IMR-90 (cell line): ENCODE measurements at regions not wholly inside any gene's neighbourhood (a gene's known extent, or its start where the extent isn't known, plus 50 kb on each side); places are given as distances from the start of the nearest gene placed in this dataset.

Experiments
- ATAC-seq: fragments of 200-7000 bp; cut with Tn5 transposase; 2 replicates; pipeline ENCODE4 v1.9.1; 2020; ENCODE audit warnings: low read depth, mild to moderate bottlenecking, moderate library complexity
- BruUV-seq: library from RNA; stranded (reverse); fragments of 400-500 nt; replicated peaks from 2 replicates; lab custom pipeline; 2021; lab: Mats Ljungman, UMichigan
- CTCF ChIA-PET: fragments of 300-600 bp; formaldehyde crosslinking; extraction: SDS; loops from one replicate; lab custom pipeline; 2021; ENCODE audit warnings: antibody characterized with exemption; lab: Yijun Ruan, JAX
- POLR2A ChIA-PET: fragments of 300-600 bp; sonication (Branson Sonifier 250); formaldehyde crosslinking; loops from one replicate; lab custom pipeline; 2022; ENCODE audit warnings: antibody characterized with exemption; ENCODE audit not compliant: unreplicated experiment; lab: Charles Lee
- DNase-seq: peaks from one replicate; pipeline ENCODE4 v3.0.0; 2013
- H2AFZ ChIP-seq: replicated peaks from 2 replicates; pipeline ENCODE3; 2013; ENCODE audit warnings: low read length, mild to moderate bottlenecking; ENCODE audit not compliant: poor library complexity
- H2AK5ac ChIP-seq: 2 replicates; pipeline ENCODE4 v1.6.1; 2013; ENCODE audit warnings: low read depth, low read length, inconsistent platforms
- H2AK9ac ChIP-seq: replicated peaks from 2 replicates; pipeline ENCODE3; 2013; ENCODE audit warnings: mild to moderate bottlenecking, low read depth, low read length, moderate library complexity; ENCODE audit not compliant: poor library complexity
- H2BK120ac ChIP-seq: 2 replicates; pipeline ENCODE4 v1.6.1; 2013; ENCODE audit warnings: low read depth, low read length, inconsistent platforms
- H2BK15ac ChIP-seq: 3 replicates; pipeline ENCODE4 v1.6.1; 2013; ENCODE audit warnings: low read depth, low read length, inconsistent platforms
- H2BK20ac ChIP-seq: 2 replicates; pipeline ENCODE4 v1.6.1; 2013; ENCODE audit warnings: low read depth, mild to moderate bottlenecking, inconsistent platforms, low read length, moderate library complexity
- H2BK5ac ChIP-seq: 2 replicates; pipeline ENCODE4 v1.6.1; 2013; ENCODE audit warnings: mild to moderate bottlenecking, low read depth, low read length, inconsistent platforms; ENCODE audit not compliant: poor library complexity, severe bottlenecking
- H3K14ac ChIP-seq: replicated peaks from 2 replicates; pipeline ENCODE4 v1.6.1; 2013; ENCODE audit warnings: low read depth, low read length, inconsistent platforms
- H3K18ac ChIP-seq: 2 replicates; pipeline ENCODE4 v1.6.1; 2013; ENCODE audit warnings: low read depth, low read length, control low read depth
- H3K23ac ChIP-seq: 2 replicates; pipeline ENCODE4 v1.6.1; 2013; ENCODE audit warnings: low read depth, low read length, inconsistent platforms
- H3K27ac ChIP-seq: 2 replicates; pipeline ENCODE4 v1.5.1; 2013; ENCODE audit warnings: mild to moderate bottlenecking, control low read depth, low read length; ENCODE audit not compliant: insufficient read depth
- H3K27me3 ChIP-seq: 2 replicates; pipeline ENCODE4 v1.6.1; 2013; ENCODE audit warnings: low read length; ENCODE audit not compliant: control insufficient read depth, insufficient read depth
- H3K36me3 ChIP-seq: 2 replicates; pipeline ENCODE4 v1.6.1; 2013; ENCODE audit warnings: low read length, mixed read lengths; ENCODE audit not compliant: control insufficient read depth, insufficient read depth
- H3K4ac ChIP-seq: 2 replicates; pipeline ENCODE4 v1.6.1; 2013; ENCODE audit warnings: low read depth, low read length, inconsistent platforms
- H3K4me1 ChIP-seq: 2 replicates; pipeline ENCODE4 v1.6.1; 2013; ENCODE audit warnings: low read length, mixed read lengths; ENCODE audit not compliant: control insufficient read depth, insufficient read depth
- H3K4me2 ChIP-seq: 2 replicates; pipeline ENCODE4 v1.6.1; 2013; ENCODE audit warnings: low read depth, mild to moderate bottlenecking, control low read depth, low read length, moderate library complexity
- H3K4me3 ChIP-seq: 2 replicates; pipeline ENCODE4 v1.5.1; 2013; ENCODE audit warnings: low read depth, mild to moderate bottlenecking, control low read depth, low read length, moderate library complexity; ENCODE audit not compliant: insufficient read depth
- H3K56ac ChIP-seq: 2 replicates; pipeline ENCODE4 v1.6.1; 2013; ENCODE audit warnings: low read length, inconsistent platforms; ENCODE audit not compliant: insufficient read depth; ENCODE audit errors: extremely low read depth
- H3K79me1 ChIP-seq, 2 experiments: 2 replicates each; pipeline ENCODE4 v1.6.1; 2013; ENCODE audit warnings: low read length in 2 of 2, inconsistent platforms in 1 of 2, low read depth in 1 of 2
- H3K9ac ChIP-seq: 2 replicates; pipeline ENCODE4 v1.6.1; 2013; ENCODE audit warnings: low read depth, low read length, control low read depth
- H3K9me1 ChIP-seq: 2 replicates; pipeline ENCODE4 v1.6.1; 2013; ENCODE audit warnings: low read length, inconsistent platforms; ENCODE audit not compliant: insufficient read depth
- H3K9me3 ChIP-seq: 2 replicates; pipeline ENCODE4 v1.6.1; 2013; ENCODE audit warnings: low read length; ENCODE audit not compliant: control insufficient read depth, insufficient read depth
- H4K20me1 ChIP-seq: 2 replicates; pipeline ENCODE4 v1.6.1; 2013; ENCODE audit warnings: low read length, inconsistent platforms; ENCODE audit not compliant: insufficient read depth
- H4K5ac ChIP-seq: 2 replicates; pipeline ENCODE4 v1.6.1; 2013; ENCODE audit warnings: mild to moderate bottlenecking, low read depth, low read length, control low read depth
- H4K8ac ChIP-seq, 2 experiments: 2 replicates each; pipeline ENCODE4 v1.6.1; 2013; ENCODE audit warnings: low read depth in 2 of 2, low read length in 2 of 2, control low read depth in 1 of 2, inconsistent platforms in 1 of 2
- H4K91ac ChIP-seq: 2 replicates; pipeline ENCODE4 v1.6.1; 2013; ENCODE audit warnings: low read depth, low read length, inconsistent platforms; ENCODE audit not compliant: insufficient read depth
- BHLHE40 ChIP-seq: fragments of 150-350 bp; IDR thresholded peaks from 2 replicates; pipeline ENCODE4 v1.6.1; 2016; ENCODE audit warnings: mild to moderate bottlenecking, low read depth, low read length
- CEBPB ChIP-seq: IDR thresholded peaks from 2 replicates; pipeline ENCODE4 v1.6.1; 2012; ENCODE audit warnings: low read depth, low read length, improper control_type of control experiment
- CTCF ChIP-seq: conservative IDR thresholded peaks from 2 replicates; pipeline ENCODE4 v1.5.1; 2012; ENCODE audit warnings: mild to moderate bottlenecking, low read depth, low read length, improper control_type of control experiment
- ELK1 ChIP-seq: fragments of 150-350 bp; IDR thresholded peaks from 2 replicates; pipeline ENCODE4 v1.6.1; 2016; ENCODE audit warnings: low read depth, mild to moderate bottlenecking, low read length, moderate library complexity, borderline replicate concordance
- MAFK ChIP-seq: IDR thresholded peaks from 2 replicates; pipeline ENCODE4 v1.6.1; 2012; ENCODE audit warnings: low read depth, low read length, improper control_type of control experiment
- MAZ ChIP-seq: IDR thresholded peaks from 2 replicates; pipeline ENCODE4 v1.6.1; 2012; ENCODE audit warnings: low read depth, mild to moderate bottlenecking, low read length, improper control_type of control experiment, moderate library complexity, borderline replicate concordance
- NFE2L2 ChIP-seq: fragments of 150-350 bp; IDR thresholded peaks from 2 replicates; pipeline ENCODE4 v1.6.1; 2016; ENCODE audit warnings: low read depth, mild to moderate bottlenecking, low read length
- POLR2A ChIP-seq: IDR thresholded peaks from 2 replicates; pipeline ENCODE4 v1.6.1; 2012; ENCODE audit warnings: mild to moderate bottlenecking, low read depth, low read length
- RAD21 ChIP-seq: IDR thresholded peaks from 2 replicates; pipeline ENCODE4 v1.6.1; 2012; ENCODE audit warnings: low read length, improper control_type of control experiment
- RCOR1 ChIP-seq: IDR thresholded peaks from 2 replicates; pipeline ENCODE4 v1.6.1; 2012; ENCODE audit warnings: mild to moderate bottlenecking, low read length, improper control_type of control experiment; ENCODE audit not compliant: insufficient replicate concordance
- RFX5 ChIP-seq: IDR thresholded peaks from 2 replicates; pipeline ENCODE4 v1.8.0; 2012; ENCODE audit warnings: low read depth, mild to moderate bottlenecking, low read length, moderate library complexity
- SMC3 ChIP-seq: fragments of 150-350 bp; IDR thresholded peaks from 2 replicates; pipeline ENCODE4 v1.6.1; 2016; ENCODE audit warnings: low read depth, mild to moderate bottlenecking, antibody characterized with exemption, low read length, moderate library complexity
- USF2 ChIP-seq: fragments of 150-350 bp; IDR thresholded peaks from 2 replicates; pipeline ENCODE4 v1.6.1; 2017; ENCODE audit warnings: mild to moderate bottlenecking, antibody characterized with exemption, low read length, low read depth
- WGBS, 2 experiments: methylation state at CpG; one replicate each; pipeline versions ENCODE4 v1.1.5 to v1.1.7; 2013; ENCODE audit warnings: missing lambda C conversion rate in 2 of 2; ENCODE audit not compliant: insufficient read length in 1 of 2; ENCODE audit errors: extremely low coverage in 2 of 2; 5-methylcytosine and 5-hydroxymethylcytosine counted together
- dilution Hi-C: fragments of 300-500 bp; cut with HindIII; formaldehyde crosslinking; loops from one replicate; pipeline ENCODE4 v1.14.3; 2018; ENCODE audit warnings: low sequenced_read_pairs; ENCODE audit not compliant: unreplicated experiment
- in situ Hi-C: fragments of 300-500 bp; cut with MboI; formaldehyde crosslinking; loops from 3 replicates; pipeline ENCODE4 v1.14.3; 2019; ENCODE audit warnings: low sequenced_read_pairs, inconsistent platforms, mixed read lengths
- intact Hi-C: fragments of 100-400 bp; cut with micrococcal nuclease; formaldehyde crosslinking; loops from 2 replicates; pipeline ENCODE4 v1.10.0; 2022

DNA sequence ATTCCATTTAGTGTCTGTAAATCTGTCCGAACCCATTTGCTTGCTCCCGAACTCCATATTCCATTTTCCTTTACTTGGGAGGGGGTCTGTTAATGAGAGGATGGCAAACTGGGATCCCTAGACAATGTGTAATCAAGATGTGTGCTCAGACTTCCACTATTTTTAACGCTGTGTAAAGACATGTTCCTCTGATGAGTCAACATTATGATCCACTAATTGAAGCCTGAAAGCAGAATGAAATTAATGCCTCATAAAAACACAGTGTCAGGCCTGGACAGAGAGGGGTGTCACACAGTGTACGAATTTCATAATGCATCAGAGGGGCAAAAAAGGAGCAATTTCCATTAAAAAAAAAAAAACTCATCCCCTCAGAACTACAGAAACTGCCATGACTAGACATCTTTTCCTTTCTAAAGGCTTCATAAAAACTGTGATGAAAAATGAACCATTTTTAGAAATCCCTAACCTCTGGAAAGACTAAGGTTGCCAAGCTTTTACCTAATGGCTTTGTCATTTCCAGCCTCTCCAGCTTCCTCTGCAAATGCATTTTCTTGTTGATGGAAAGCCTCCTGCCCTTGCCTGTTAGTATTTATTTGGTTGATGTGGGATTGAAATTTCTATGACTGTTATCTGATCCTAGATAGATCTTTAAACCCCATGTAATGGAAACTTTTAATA is 209.2 kb upstream of the DCC start:
- no peak overlapping the region for H2BK120ac ChIP-seq
- H3K9me1 ChIP-seq: no peaks in the 10 kb centered on the region
- no peak overlapping the region for H4K5ac ChIP-seq
- no peaks in the 10 kb centered on the region for H3K79me1 ChIP-seq
- in situ Hi-C loops: no loop called here
- H3K4me1 ChIP-seq: no peaks in the 10 kb centered on the region
- no peak overlapping the region for H2AK9ac ChIP-seq
- POLR2A ChIA-PET: no interaction called here
- H3K56ac ChIP-seq: no peak overlapping the region
- BruUV-seq: no TSS peak
- WGBS, 2 experiments: no CpG with 5 or more reads among the region's 4 CpGs
- TF ChIP-seq RCOR1 (no peak), CEBPB (no peak), CTCF (no peak), USF2 (no peak), NFE2L2 (no peak), RFX5 (no peak), MAZ (no peak), MAFK (no peak), POLR2A (no peak), RAD21 (no peak), SMC3 (no peak), ELK1 (no peak), BHLHE40 (no peak)
- H3K14ac ChIP-seq: no peak overlapping the region
- H3K4ac ChIP-seq: no peak overlapping the region
- H2BK5ac ChIP-seq: no peak overlapping the region
- ATAC-seq: no peak
- H3K36me3 ChIP-seq: no peaks in the 10 kb centered on the region
- dilution Hi-C loops: no loop called here
- no peak overlapping the region for H3K27ac ChIP-seq
- intact Hi-C loops: no loop called here
- no peak overlapping the region for H3K18ac ChIP-seq
- no peaks in the 10 kb centered on the region for H3K27me3 ChIP-seq
- H3K4me3 ChIP-seq: no peak overlapping the region
- H2AFZ ChIP-seq: no peak overlapping the region
- CTCF ChIA-PET: no interaction called here
- no peak overlapping the region for H4K8ac ChIP-seq
- H4K91ac ChIP-seq: no peak overlapping the region
- H4K20me1 ChIP-seq: no peaks in the 10 kb centered on the region
- no peak overlapping the region for H2BK15ac ChIP-seq
- H3K4me2 ChIP-seq: no peak overlapping the region
- H3K9me3 ChIP-seq: peaks cover 5% of the 10 kb centered on the region; the same call in 1 of the 2 replicates
- no peak for DNase-seq
- no peak overlapping the region for H3K23ac ChIP-seq
- H3K9ac ChIP-seq: no peak overlapping the region
- H2BK20ac ChIP-seq: no peak overlapping the region
- H2AK5ac ChIP-seq: no peak overlapping the region
